Activated CD4-positive, alpha-beta T cell treated with anti-CD3 and anti-CD28 coated beads, Interleukin-2, amount 10 ng/mL, durations not matched to agents 24 days and 14 days (primary cell): ENCODE measurements at regions not wholly inside any gene's neighbourhood (a gene's known extent, or its start where the extent isn't known, plus 50 kb on each side); places are given as distances from the start of the nearest gene placed in this dataset.
"Not testable (repeated sequence)": the region's sequence is repeated elsewhere in the genome, so short reads cannot be mapped to it uniquely, and the experiment has no call there.

Experiments
- DNase-seq: peaks from one replicate; pipeline ENCODE4 v3.0.0; 2022
- H3K27ac Mint-ChIP-seq: one replicate; pipeline ENCODE4 v1.8.0; 2022; ENCODE audit warnings: mild to moderate bottlenecking, mixed read lengths
- H3K27me3 Mint-ChIP-seq: one replicate; pipeline ENCODE4 v1.8.0; 2022; ENCODE audit warnings: mixed read lengths
- H3K36me3 Mint-ChIP-seq: one replicate; pipeline ENCODE4 v1.8.0; 2022; ENCODE audit warnings: low read depth, mild to moderate bottlenecking, mixed read lengths
- H3K4me1 Mint-ChIP-seq: one replicate; pipeline ENCODE4 v1.8.0; 2021; ENCODE audit warnings: mixed read lengths
- H3K4me3 Mint-ChIP-seq: one replicate; pipeline ENCODE4 v1.8.0; 2022; ENCODE audit warnings: mild to moderate bottlenecking, moderate library complexity, mixed read lengths
- H3K9me3 Mint-ChIP-seq: one replicate; pipeline ENCODE4 v1.8.0; 2021; ENCODE audit warnings: mixed read lengths
- intact Hi-C: fragments of 100-400 bp; cut with micrococcal nuclease; formaldehyde crosslinking; loops from one replicate; pipeline ENCODE4 v1.15.1; 2023

- Mint-ChIP-seq H3K4me1 (no peaks in the 10 kb centered on the region), H3K27me3 (peaks cover 2% of the 10 kb centered on the region), H3K4me3 (no peak overlapping the region), H3K36me3 (no peaks in the 10 kb centered on the region), H3K27ac (no peak overlapping the region), H3K9me3 (no peaks in the 10 kb centered on the region)
- no peak for DNase-seq
- intact Hi-C loops = no loop called here
Measured at GRCh38 chr7:93830141-93830925, 60.2 kb downstream of the TFPI2 start.

GRCh38 chr7:93828260-93828659 is 62.3 kb downstream of the TFPI2 start:
- peaks cover 2% of the 10 kb centered on the region for H3K27me3 Mint-ChIP-seq

GRCh38 chr7:93823621-93824020 is 66.9 kb downstream of the TFPI2 start:
- Mint-ChIP-seq H3K4me3 (no peak overlapping the region), H3K9me3 (no peaks in the 10 kb centered on the region), H3K4me1 (no peaks in the 10 kb centered on the region), H3K27me3 (peaks cover 2% of the 10 kb centered on the region), H3K36me3 (no peaks in the 10 kb centered on the region), H3K27ac (no peak overlapping the region)
- intact Hi-C loops = no loop called here
- no peak for DNase-seq

More at GRCh38 chr7:93828260-93828659, 62.3 kb downstream of the TFPI2 start:
- Mint-ChIP-seq H3K4me1 (no peaks in the 10 kb centered on the region), H3K4me3 (no peak overlapping the region), H3K36me3 (no peaks in the 10 kb centered on the region), H3K9me3 (no peaks in the 10 kb centered on the region), H3K27ac (no peak overlapping the region)
- no peak for DNase-seq
- intact Hi-C loops = no loop called here

- no peaks in the 10 kb centered on the region for H3K9me3 Mint-ChIP-seq
- intact Hi-C loops = no loop called here
- H3K27me3 Mint-ChIP-seq = peaks cover 2% of the 10 kb centered on the region
- no peak overlapping the region for H3K27ac Mint-ChIP-seq
- no peaks in the 10 kb centered on the region for H3K36me3 Mint-ChIP-seq
- DNase-seq = no peak
- H3K4me3 Mint-ChIP-seq = no peak overlapping the region
- no peaks in the 10 kb centered on the region for H3K4me1 Mint-ChIP-seq
Measured at GRCh38 chr7:93821463-93821862, 69.1 kb downstream of the TFPI2 start.

GRCh38 chr7:93819699-93820098 is 70.9 kb downstream of the TFPI2 start:
- intact Hi-C loops = no loop called here
- no peaks in the 10 kb centered on the region for H3K4me1 Mint-ChIP-seq
- no peak overlapping the region for H3K4me3 Mint-ChIP-seq
- no peaks in the 10 kb centered on the region for H3K9me3 Mint-ChIP-seq
- no peak for DNase-seq
- no peak overlapping the region for H3K27ac Mint-ChIP-seq
- H3K36me3 Mint-ChIP-seq = no peaks in the 10 kb centered on the region
- no peaks in the 10 kb centered on the region for H3K27me3 Mint-ChIP-seq

GRCh38 chr7:93817526-93817925 is 73.0 kb downstream of the TFPI2 start:
- Mint-ChIP-seq H3K36me3 (no peaks in the 10 kb centered on the region), H3K27me3 (no peaks in the 10 kb centered on the region), H3K4me1 (no peaks in the 10 kb centered on the region), H3K4me3 (no peak overlapping the region), H3K27ac (no peak overlapping the region), H3K9me3 (no peaks in the 10 kb centered on the region)
- intact Hi-C loops = no loop called here
- no peak for DNase-seq

- H3K4me1 Mint-ChIP-seq = no peaks in the 10 kb centered on the region
- H3K27me3 Mint-ChIP-seq = no peaks in the 10 kb centered on the region
- DNase-seq = no peak
- no peak overlapping the region for H3K4me3 Mint-ChIP-seq
- H3K36me3 Mint-ChIP-seq = no peaks in the 10 kb centered on the region
- no peaks in the 10 kb centered on the region for H3K9me3 Mint-ChIP-seq
- no peak overlapping the region for H3K27ac Mint-ChIP-seq
- intact Hi-C loops = no loop called here
Measured at GRCh38 chr7:93817004-93817403, 73.5 kb downstream of the TFPI2 start.

- intact Hi-C loops = no loop called here
Measured at GRCh38 chr7:93813514-93813913, 77.0 kb downstream of the TFPI2 start.

GRCh38 chr7:93812061-93812460 is 78.5 kb downstream of the TFPI2 start:
- Mint-ChIP-seq H3K27ac (no peak overlapping the region), H3K4me3 (no peak overlapping the region), H3K4me1 (no peaks in the 10 kb centered on the region), H3K27me3 (no peaks in the 10 kb centered on the region), H3K36me3 (no peaks in the 10 kb centered on the region), H3K9me3 (no peaks in the 10 kb centered on the region)
- intact Hi-C loops = no loop called here
- no peak for DNase-seq

More at GRCh38 chr7:93813514-93813913, 77.0 kb downstream of the TFPI2 start:
- no peaks in the 10 kb centered on the region for H3K4me1 Mint-ChIP-seq
- H3K9me3 Mint-ChIP-seq = no peaks in the 10 kb centered on the region
- H3K27ac Mint-ChIP-seq = no peak overlapping the region
- DNase-seq = no peak
- H3K4me3 Mint-ChIP-seq = no peak overlapping the region
- no peaks in the 10 kb centered on the region for H3K36me3 Mint-ChIP-seq
- H3K27me3 Mint-ChIP-seq = no peaks in the 10 kb centered on the region

GRCh38 chr7:93811198-93811597 is 79.4 kb downstream of the TFPI2 start:
- H3K4me1 Mint-ChIP-seq = no peaks in the 10 kb centered on the region
- intact Hi-C loops = no loop called here
- H3K27ac Mint-ChIP-seq = no peak overlapping the region
- H3K36me3 Mint-ChIP-seq = no peaks in the 10 kb centered on the region
- DNase-seq = no peak
- H3K9me3 Mint-ChIP-seq = no peaks in the 10 kb centered on the region
- H3K27me3 Mint-ChIP-seq = no peaks in the 10 kb centered on the region
- no peak overlapping the region for H3K4me3 Mint-ChIP-seq

- intact Hi-C loops = no loop called here
- no peaks in the 10 kb centered on the region for H3K36me3 Mint-ChIP-seq
- no peak overlapping the region for H3K4me3 Mint-ChIP-seq
- H3K27ac Mint-ChIP-seq = no peak overlapping the region
- H3K27me3 Mint-ChIP-seq = no peaks in the 10 kb centered on the region
- no peak for DNase-seq
- H3K9me3 Mint-ChIP-seq = no peaks in the 10 kb centered on the region
- H3K4me1 Mint-ChIP-seq = no peaks in the 10 kb centered on the region
Measured at GRCh38 chr7:93810561-93810960, 80.0 kb downstream of the TFPI2 start.

GRCh38 chr7:93804726-93805125 is 85.8 kb downstream of the TFPI2 start:
- intact Hi-C loops = loop anchor here (5.0 kb wide), 1 partner anchor 283 kb away; no protein-coding TSS in a partner anchor
- Mint-ChIP-seq H3K9me3 (no peaks in the 10 kb centered on the region), H3K4me1 (no peaks in the 10 kb centered on the region), H3K27me3 (no peaks in the 10 kb centered on the region), H3K4me3 (no peak overlapping the region), H3K36me3 (no peaks in the 10 kb centered on the region), H3K27ac (no peak overlapping the region)
- DNase-seq = no peak

GRCh38 chr7:93799750-93800357 is 90.7 kb downstream of the TFPI2 start:
- intact Hi-C loops = loop anchor here (5.0 kb wide), 1 partner anchor 287 kb away; no protein-coding TSS in a partner anchor
- Mint-ChIP-seq H3K27me3 (no peaks in the 10 kb centered on the region), H3K4me3 (no peak overlapping the region), H3K9me3 (no peaks in the 10 kb centered on the region), H3K4me1 (no peaks in the 10 kb centered on the region), H3K27ac (no peak overlapping the region), H3K36me3 (no peaks in the 10 kb centered on the region)
- no peak for DNase-seq

GRCh38 chr7:93793084-93793697 is 97.4 kb downstream of the TFPI2 start:
- intact Hi-C loops, H3K27ac Mint-ChIP-seq, H3K4me3 Mint-ChIP-seq, H3K4me1 Mint-ChIP-seq, H3K27me3 Mint-ChIP-seq, DNase-seq, H3K36me3 Mint-ChIP-seq, H3K9me3 Mint-ChIP-seq: not testable (repeated sequence)
